ENCODE measurements at regions not wholly inside any gene's neighbourhood (a gene's known extent, or its start where the extent isn't known, plus 50 kb on each side); places are given as distances from the start of the nearest gene placed in this dataset.

- no TSS peak for BruUV-seq (replicated peaks)
- POLR2A ChIA-PET, result no interaction called here
- TF ChIP-seq CTCF (conservative IDR thresholded peaks at IDR 0.05; ENCODE audit: low read length), result no peak
- Histone ChIP-seq H2AFZ (ENCODE audit: low read length) (no peak overlapping the region), H3K4me1 (ENCODE audit: insufficient read depth, low read length, poor library complexity, severe bottlenecking) (no peaks in the 10 kb centered on the region), H3K27ac (ENCODE audit: low read depth, low read length, poor library complexity, severe bottlenecking) (no peak overlapping the region), H3K79me2 (ENCODE audit: insufficient read depth, low read depth, low read length) (no peaks in the 10 kb centered on the region), H3K36me3 (ENCODE audit: insufficient read depth, low read length) (no peaks in the 10 kb centered on the region), H3K4me2 (ENCODE audit: low read length) (no peak overlapping the region), H3K9me2 (ENCODE audit: insufficient read depth, low read length) (no peaks in the 10 kb centered on the region), H3K9me3 (ENCODE audit: low read length) (no peaks in the 10 kb centered on the region), H4K20me1 (ENCODE audit: insufficient read depth, low read length) (no peaks in the 10 kb centered on the region), H3K4me3 (ENCODE audit: low read depth, low read length, poor library complexity, severe bottlenecking) (no peak overlapping the region)
- intact Hi-C loops (cut with micrococcal nuclease; ENCODE audit: unreplicated experiment), result no loop called here
- CTCF ChIA-PET (ENCODE audit: unreplicated experiment), result no interaction called here
- no peak for DNase-seq (ENCODE audit: low spot score)
These were observed 86.4 kb upstream of the THY1 start for GRCh38 chr11:119509282-119509841.

GRCh38 chr11:119506436-119506835 is 83.5 kb upstream of the THY1 start:
- intact Hi-C loops (cut with micrococcal nuclease; ENCODE audit: unreplicated experiment), result no loop called here
- Histone ChIP-seq H3K79me2 (ENCODE audit: insufficient read depth, low read depth, low read length) (no peaks in the 10 kb centered on the region), H3K9me3 (ENCODE audit: low read length) (no peaks in the 10 kb centered on the region), H3K4me2 (ENCODE audit: low read length) (no peak overlapping the region), H2AFZ (ENCODE audit: low read length) (no peak overlapping the region), H3K4me1 (ENCODE audit: insufficient read depth, low read length, poor library complexity, severe bottlenecking) (no peaks in the 10 kb centered on the region), H3K27ac (ENCODE audit: low read depth, low read length, poor library complexity, severe bottlenecking) (no peak overlapping the region), H3K4me3 (ENCODE audit: low read depth, low read length, poor library complexity, severe bottlenecking) (no peak overlapping the region), H3K36me3 (ENCODE audit: insufficient read depth, low read length) (no peaks in the 10 kb centered on the region), H3K9me2 (ENCODE audit: insufficient read depth, low read length) (no peaks in the 10 kb centered on the region), H4K20me1 (ENCODE audit: insufficient read depth, low read length) (no peaks in the 10 kb centered on the region)
- CTCF ChIA-PET (ENCODE audit: unreplicated experiment), result no interaction called here
- POLR2A ChIA-PET, result interaction anchor here (0.6 kb wide), 1 partner anchor 1772 kb away, joined by 3 read pairs; no protein-coding TSS in a partner anchor
- BruUV-seq (replicated peaks), result no TSS peak
- no peak for DNase-seq (ENCODE audit: low spot score)
- TF ChIP-seq CTCF (conservative IDR thresholded peaks at IDR 0.05; ENCODE audit: low read length) (no peak), EZH2phosphoT487 (IDR thresholded peaks at IDR 0.05; ENCODE audit: borderline replicate concordance, low read depth, low read length) (no peak)

- H3K27ac ChIP-seq (ENCODE audit: low read depth, low read length, poor library complexity, severe bottlenecking), result no peak overlapping the region
- no TSS peak for BruUV-seq (replicated peaks)
- H3K4me1 ChIP-seq (ENCODE audit: insufficient read depth, low read length, poor library complexity, severe bottlenecking), result no peaks in the 10 kb centered on the region
- H3K79me2 ChIP-seq (ENCODE audit: insufficient read depth, low read depth, low read length), result no peaks in the 10 kb centered on the region
- no peak for DNase-seq (ENCODE audit: low spot score)
- intact Hi-C loops (cut with micrococcal nuclease; ENCODE audit: unreplicated experiment), result no loop called here
- H3K36me3 ChIP-seq (ENCODE audit: insufficient read depth, low read length), result no peaks in the 10 kb centered on the region
- no peak overlapping the region for H3K4me3 ChIP-seq (ENCODE audit: low read depth, low read length, poor library complexity, severe bottlenecking)
- H3K9me3 ChIP-seq (ENCODE audit: low read length), result no peaks in the 10 kb centered on the region
- no peak overlapping the region for H3K4me2 ChIP-seq (ENCODE audit: low read length)
- no peaks in the 10 kb centered on the region for H3K9me2 ChIP-seq (ENCODE audit: insufficient read depth, low read length)
- ChIA-PET POLR2A (interaction anchor here (0.6 kb wide), 1 partner anchor 1772 kb away, joined by 3 read pairs; no protein-coding TSS in a partner anchor), CTCF (ENCODE audit: unreplicated experiment) (no interaction called here)
- no peak overlapping the region for H2AFZ ChIP-seq (ENCODE audit: low read length)
- no peak for TF ChIP-seq CTCF (conservative IDR thresholded peaks at IDR 0.05; ENCODE audit: low read length)
- no peak for TF ChIP-seq EZH2phosphoT487 (IDR thresholded peaks at IDR 0.05; ENCODE audit: borderline replicate concordance, low read depth, low read length)
- H4K20me1 ChIP-seq (ENCODE audit: insufficient read depth, low read length), result no peaks in the 10 kb centered on the region
These were observed 82.9 kb upstream of the THY1 start for GRCh38 chr11:119505861-119506260.

Data from OCI-LY7 (cell line).